GM12878 (cell line): ENCODE measurements at regions not wholly inside any gene's neighbourhood (a gene's known extent, or its start where the extent isn't known, plus 50 kb on each side); places are given as distances from the start of the nearest gene placed in this dataset.

Experiments
- NFXL1 ChIP-seq: fragments of 450-650 bp; IDR thresholded peaks from 2 replicates; pipeline ENCODE4 v1.6.1; 2017; ENCODE audit warnings: antibody characterized with exemption, mild to moderate bottlenecking, borderline replicate concordance
- SRF ChIP-seq, 2 experiments: IDR thresholded peaks; 2 replicates each; pipeline ENCODE4 v1.6.1; 2011; ENCODE audit warnings: low read depth in 2 of 2, low read length in 2 of 2, mild to moderate bottlenecking in 1 of 2, moderate library complexity in 1 of 2
- TF ChIP-seq, protein P1 (sequence below): fragments of 450-650 bp; IDR thresholded peaks from 2 replicates; pipeline ENCODE4 v1.6.1; 2017; ENCODE audit warnings: low read depth, mild to moderate bottlenecking, moderate library complexity

DNA sequence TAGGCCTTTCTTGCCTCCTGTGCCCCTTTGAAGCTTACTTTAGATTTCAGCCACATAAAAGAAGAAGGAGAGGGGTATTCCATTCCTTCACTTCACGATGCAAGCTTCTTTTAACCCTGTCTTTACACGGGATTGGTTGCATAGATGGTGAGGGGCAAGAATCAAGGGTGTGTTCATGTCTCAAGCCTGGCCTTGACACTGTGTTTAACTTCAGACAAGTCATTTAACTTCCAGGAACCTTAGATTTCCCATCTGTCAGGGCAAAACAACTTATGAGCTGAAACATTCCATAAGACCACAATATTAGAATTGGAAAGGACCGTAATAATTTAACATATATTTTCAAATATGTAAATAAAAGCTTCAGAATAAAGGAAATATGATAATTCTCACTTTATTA, 344.5 kb downstream of the MFSD1 start:
- TF ChIP-seq SRF (IDR thresholded peaks at IDR 0.05; ENCODE audit: low read depth in 2 of 2, low read length in 2 of 2) (no peak), NFXL1 (no peak)
- TF ChIP-seq, protein P1, sequence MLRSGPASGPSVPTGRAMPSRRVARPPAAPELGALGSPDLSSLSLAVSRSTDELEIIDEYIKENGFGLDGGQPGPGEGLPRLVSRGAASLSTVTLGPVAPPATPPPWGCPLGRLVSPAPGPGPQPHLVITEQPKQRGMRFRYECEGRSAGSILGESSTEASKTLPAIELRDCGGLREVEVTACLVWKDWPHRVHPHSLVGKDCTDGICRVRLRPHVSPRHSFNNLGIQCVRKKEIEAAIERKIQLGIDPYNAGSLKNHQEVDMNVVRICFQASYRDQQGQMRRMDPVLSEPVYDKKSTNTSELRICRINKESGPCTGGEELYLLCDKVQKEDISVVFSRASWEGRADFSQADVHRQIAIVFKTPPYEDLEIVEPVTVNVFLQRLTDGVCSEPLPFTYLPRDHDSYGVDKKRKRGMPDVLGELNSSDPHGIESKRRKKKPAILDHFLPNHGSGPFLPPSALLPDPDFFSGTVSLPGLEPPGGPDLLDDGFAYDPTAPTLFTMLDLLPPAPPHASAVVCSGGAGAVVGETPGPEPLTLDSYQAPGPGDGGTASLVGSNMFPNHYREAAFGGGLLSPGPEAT, result no peak
